ENCODE measurements at regions not wholly inside any gene's neighbourhood (a gene's known extent, or its start where the extent isn't known, plus 50 kb on each side); places are given as distances from the start of the nearest gene placed in this dataset.
"Not testable (repeated sequence)": the region's sequence is repeated elsewhere in the genome, so short reads cannot be mapped to it uniquely, and the experiment has no call there.

GRCh38 chrX:123002844-123003243 lies 181.2 kb upstream of the GRIA3 start:
- DNase-seq, result not testable (repeated sequence)

- DNase-seq, result no peak
Measured at GRCh38 chrX:123013141-123013540, 170.9 kb upstream of the GRIA3 start.

GRCh38 chrX:123036401-123036800 lies 147.7 kb upstream of the GRIA3 start:
- no peak for DNase-seq

DNA sequence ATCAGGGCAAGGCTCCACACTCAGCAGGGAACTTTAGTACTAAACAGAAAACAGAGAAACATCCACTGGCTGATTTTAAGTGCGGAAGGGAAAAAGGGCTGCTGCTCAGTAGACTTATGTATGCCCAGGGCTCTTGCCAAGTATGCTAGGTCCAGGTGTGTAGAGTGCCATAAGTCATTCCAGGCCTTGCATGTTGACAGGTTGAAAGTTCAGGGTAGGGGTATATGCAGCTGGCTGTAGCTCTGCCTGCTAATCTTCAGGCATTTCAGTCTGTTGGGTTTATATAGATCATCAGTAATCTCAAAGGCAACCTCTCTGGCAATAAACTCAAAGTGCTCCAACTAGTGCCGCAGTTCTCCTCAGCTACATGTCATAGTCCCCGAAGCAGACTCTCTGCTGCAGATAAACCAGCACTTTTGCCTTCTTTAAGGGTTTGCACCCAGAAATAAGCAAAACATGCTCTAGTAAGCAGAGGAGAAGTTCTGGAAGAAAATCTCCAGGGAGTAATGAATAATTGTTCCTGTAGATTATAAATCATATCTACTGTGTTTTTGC lies 134.9 kb upstream of the GRIA3 start:
- no peak for DNase-seq

GRCh38 chrX:123060986-123061385 lies 123.1 kb upstream of the GRIA3 start:
- no peak for DNase-seq

GRCh38 chrX:123064053-123064452 lies 120.0 kb upstream of the GRIA3 start:
- no peak for DNase-seq

DNA sequence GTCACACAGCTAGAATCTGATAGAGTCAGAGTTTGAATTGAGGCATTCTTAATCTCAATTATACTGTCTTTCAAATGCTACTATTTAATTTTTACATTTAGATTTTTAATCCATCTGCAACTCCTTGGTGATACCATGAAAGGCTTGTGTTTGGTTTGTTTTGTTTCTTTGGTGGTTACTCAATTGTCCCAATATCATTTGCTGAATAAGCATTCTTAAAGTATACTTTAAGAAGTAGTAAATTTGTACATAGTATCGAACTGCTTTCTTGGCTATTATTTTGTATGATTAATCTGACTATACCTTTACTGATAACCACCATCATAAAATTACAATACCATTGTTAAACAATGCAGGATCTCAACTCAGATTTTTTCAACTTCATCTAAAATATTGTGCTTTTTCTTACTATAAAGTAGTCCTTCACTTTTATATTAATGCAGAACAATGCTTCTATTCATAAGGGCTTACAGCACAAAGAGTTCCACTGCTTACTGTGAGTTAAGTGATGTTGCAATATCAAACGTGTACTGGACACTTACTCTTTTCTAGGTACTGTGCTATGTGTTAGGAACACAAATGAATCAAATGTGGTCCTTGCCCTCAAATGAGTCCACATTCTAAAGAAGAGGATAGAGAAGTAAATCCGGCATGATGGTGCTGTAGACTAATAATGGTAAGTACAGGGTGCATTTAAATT lies 111.2 kb upstream of the GRIA3 start:
- no peak for DNase-seq

- DNase-seq, result no peak
Measured at GRCh38 chrX:123075947-123076561, 108.0 kb upstream of the GRIA3 start.

DNA sequence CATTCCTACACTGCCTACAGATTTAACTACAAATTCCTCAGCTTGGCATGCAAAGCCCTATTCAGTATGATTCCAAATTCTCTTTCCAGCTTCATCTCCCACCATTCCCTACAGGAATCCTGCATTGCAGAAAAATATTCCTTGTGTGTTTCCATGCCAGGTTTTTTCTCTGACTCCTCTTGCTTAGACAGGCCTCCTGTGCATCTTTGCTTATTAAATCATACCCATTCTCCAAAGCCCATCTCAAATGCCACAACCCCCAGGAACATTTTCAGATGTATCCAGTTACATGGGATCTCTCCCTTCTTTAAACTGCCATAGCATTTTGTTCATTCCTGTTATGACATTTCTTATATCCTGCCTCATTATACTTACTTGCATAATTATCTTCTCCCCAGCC lies 106.4 kb upstream of the GRIA3 start:
- no peak for DNase-seq

GRCh38 chrX:123080065-123080464 lies 104.0 kb upstream of the GRIA3 start:
- DNase-seq, result no peak

GRCh38 chrX:123081776-123082175 lies 102.3 kb upstream of the GRIA3 start:
- DNase-seq, result no peak

DNA sequence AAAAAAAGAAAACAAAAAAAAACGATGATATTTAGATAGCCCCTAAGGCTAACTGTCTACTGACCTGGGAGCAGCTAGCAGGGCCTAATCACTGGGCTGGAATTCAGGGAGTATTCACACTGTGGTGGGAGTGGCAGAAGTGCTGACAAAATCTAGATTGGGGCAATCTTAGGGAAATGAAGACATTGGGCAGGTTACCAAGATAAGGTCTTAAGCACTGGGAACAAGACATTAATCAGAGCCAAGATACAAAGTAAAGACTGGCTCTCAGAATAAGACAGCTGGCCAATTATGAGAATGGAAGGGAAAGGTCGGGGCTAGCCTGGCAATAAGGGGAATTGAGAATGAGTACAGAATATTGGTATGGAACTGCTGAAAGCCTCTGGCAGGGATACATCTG lies 100.2 kb upstream of the GRIA3 start:
- no peak for DNase-seq

GRCh38 chrX:123084797-123085196 lies 99.3 kb upstream of the GRIA3 start:
- no peak for DNase-seq

- no peak for DNase-seq
Measured at GRCh38 chrX:123085311-123085940, 98.7 kb upstream of the GRIA3 start.

DNA sequence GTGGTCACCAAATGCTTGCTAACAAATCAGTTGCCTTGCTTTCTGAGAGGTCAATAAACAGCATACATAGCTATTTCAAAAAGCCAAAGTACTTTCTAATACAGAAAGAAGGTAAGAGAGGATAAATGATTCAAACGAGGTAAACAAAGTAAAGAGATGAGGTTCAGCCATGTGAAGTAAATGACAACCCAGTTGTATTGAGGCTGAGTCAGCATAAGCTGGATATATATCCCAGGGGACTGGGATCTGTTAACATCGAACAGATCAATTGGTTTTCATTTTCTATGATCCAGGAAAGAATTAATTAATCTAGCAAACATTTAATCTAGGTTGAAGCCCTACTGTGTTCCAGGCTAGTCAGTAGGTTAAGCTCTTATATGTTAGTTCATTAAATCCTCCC lies 97.3 kb upstream of the GRIA3 start:
- DNase-seq, result no peak

GRCh38 chrX:123087326-123087725 lies 96.8 kb upstream of the GRIA3 start:
- DNase-seq, result no peak

GRCh38 chrX:123088331-123088730 lies 95.7 kb upstream of the GRIA3 start:
- DNase-seq, result no peak

DNA sequence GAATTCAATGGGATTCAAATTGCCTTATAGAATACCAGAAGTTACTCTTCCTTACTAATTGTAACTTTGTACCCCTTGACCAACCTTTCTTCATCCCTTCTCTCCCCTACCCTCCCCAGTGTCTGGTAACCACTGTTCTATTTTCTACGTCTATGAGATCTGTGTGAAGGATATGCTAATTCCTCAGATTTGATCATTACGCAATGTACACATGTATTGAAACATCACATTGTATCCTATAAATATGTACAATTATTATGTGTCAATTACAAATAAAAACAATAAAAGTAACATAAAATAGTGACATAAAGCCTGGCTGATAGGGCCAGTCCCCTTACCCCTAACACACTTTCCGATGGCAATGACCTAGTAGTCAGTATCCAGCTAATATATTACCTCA lies 95.1 kb upstream of the GRIA3 start:
- no peak for DNase-seq

GRCh38 chrX:123093792-123094191 lies 90.3 kb upstream of the GRIA3 start:
- no peak for DNase-seq

- no peak for DNase-seq
Measured at GRCh38 chrX:123108513-123109427, 75.3 kb upstream of the GRIA3 start.

DNA sequence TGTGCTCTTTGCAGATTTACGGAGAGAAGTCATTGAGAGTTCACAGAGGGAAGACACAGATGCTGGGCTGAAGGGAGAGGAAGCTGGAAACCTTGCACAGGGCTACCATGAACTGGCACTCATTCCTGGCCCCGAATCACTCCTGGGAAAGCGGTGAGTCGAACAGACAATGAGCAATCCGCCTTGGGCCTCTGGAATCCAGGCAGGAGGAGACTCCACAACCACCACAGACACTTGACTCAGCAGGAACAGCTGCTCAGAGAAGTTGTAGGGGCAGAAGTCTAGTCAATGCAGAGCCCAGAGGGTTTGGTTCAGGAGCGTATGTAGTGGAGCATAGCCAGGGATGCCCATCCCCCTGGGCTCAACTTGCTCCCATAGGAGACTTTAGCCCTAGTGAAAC lies 62.8 kb upstream of the GRIA3 start:
- DNase-seq, result no peak

- DNase-seq, result not testable (repeated sequence)
Measured at GRCh38 chrX:123129805-123130204, 54.3 kb upstream of the GRIA3 start.
